ENCODE measurements at regions not wholly inside any gene's neighbourhood (a gene's known extent, or its start where the extent isn't known, plus 50 kb on each side); places are given as distances from the start of the nearest gene placed in this dataset.

DNA sequence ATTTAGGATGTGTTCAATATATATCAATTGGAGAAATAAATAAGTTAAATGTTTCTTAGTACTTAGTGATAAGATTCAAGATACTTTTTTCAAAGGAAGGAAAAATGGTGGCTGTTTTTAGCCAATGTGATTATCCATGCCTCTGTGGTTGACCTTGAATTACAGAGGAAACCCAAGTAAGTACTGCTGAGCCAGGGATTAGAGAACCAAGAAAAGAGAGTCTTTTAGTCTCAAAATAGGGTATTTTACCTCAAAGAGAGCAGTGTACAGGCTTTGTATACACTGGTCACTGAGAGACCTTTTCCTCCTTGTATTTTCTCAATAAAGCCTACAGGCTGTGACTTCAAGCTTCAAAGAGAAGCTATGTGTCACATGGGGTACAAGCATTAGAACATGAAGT, 1075.3 kb downstream of the ADGRL3 start:
- no peak overlapping the region for H3K4me3 Mint-ChIP-seq
- H3K36me3 Mint-ChIP-seq (ENCODE audit: low read depth) = no peaks in the 10 kb centered on the region
- no peaks in the 10 kb centered on the region for H3K27me3 Mint-ChIP-seq (ENCODE audit: low read depth)
- DNase-seq (no peak), ATAC-seq (no peak)
- POLR2A ChIA-PET = no interaction called here
- CTCF ChIA-PET = no interaction called here
- H3K9me3 Mint-ChIP-seq (ENCODE audit: insufficient read depth) = peaks cover 20% of the 10 kb centered on the region
- H3K4me1 Mint-ChIP-seq (ENCODE audit: low read depth) = no peaks in the 10 kb centered on the region
- no peak overlapping the region for H3K27ac Mint-ChIP-seq

DNA sequence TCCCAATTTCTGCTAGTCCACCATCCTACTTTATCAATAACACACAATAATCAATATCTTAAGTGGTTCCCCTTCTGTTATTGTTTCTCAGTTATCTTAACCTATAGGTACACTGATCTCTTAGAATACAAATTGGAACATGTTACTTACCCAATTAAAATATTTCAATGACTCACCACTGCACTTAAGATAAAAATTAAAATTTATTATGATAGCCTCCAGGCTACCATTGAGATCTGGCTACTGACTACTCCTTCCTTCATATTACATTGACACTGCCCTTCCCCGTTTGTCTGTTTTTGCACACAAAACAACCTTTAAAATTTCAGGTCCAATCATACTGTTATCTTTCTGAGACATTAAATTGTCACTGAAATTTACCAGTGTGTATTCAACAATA, 1074.7 kb downstream of the ADGRL3 start:
- Mint-ChIP-seq H3K4me1 (ENCODE audit: low read depth) (no peaks in the 10 kb centered on the region), H3K36me3 (ENCODE audit: low read depth) (no peaks in the 10 kb centered on the region), H3K27ac (no peak overlapping the region), H3K9me3 (ENCODE audit: insufficient read depth) (peaks cover 20% of the 10 kb centered on the region), H3K4me3 (no peak overlapping the region), H3K27me3 (ENCODE audit: low read depth) (no peaks in the 10 kb centered on the region)
- POLR2A ChIA-PET = no interaction called here
- DNase-seq (no peak), ATAC-seq (no peak)
- CTCF ChIA-PET = no interaction called here

GRCh38 chr4:62271107-62271506, 1071.0 kb downstream of the ADGRL3 start:
- CTCF ChIA-PET = no interaction called here
- no peak overlapping the region for H3K4me3 Mint-ChIP-seq

GRCh38 chr4:62269918-62270317, 1069.8 kb downstream of the ADGRL3 start:
- H3K27me3 Mint-ChIP-seq (ENCODE audit: low read depth) = no peaks in the 10 kb centered on the region
- peaks cover 16% of the 10 kb centered on the region for H3K9me3 Mint-ChIP-seq (ENCODE audit: insufficient read depth)
- ChIA-PET CTCF (no interaction called here), POLR2A (no interaction called here)
- H3K27ac Mint-ChIP-seq = no peak overlapping the region
- H3K36me3 Mint-ChIP-seq (ENCODE audit: low read depth) = no peaks in the 10 kb centered on the region
- ATAC-seq (no peak), DNase-seq (no peak)
- H3K4me3 Mint-ChIP-seq = no peak overlapping the region
- H3K4me1 Mint-ChIP-seq (ENCODE audit: low read depth) = no peaks in the 10 kb centered on the region

More at GRCh38 chr4:62271107-62271506, 1071.0 kb downstream of the ADGRL3 start:
- Mint-ChIP-seq H3K27ac (no peak overlapping the region), H3K9me3 (ENCODE audit: insufficient read depth) (peaks cover 16% of the 10 kb centered on the region), H3K36me3 (ENCODE audit: low read depth) (no peaks in the 10 kb centered on the region), H3K27me3 (ENCODE audit: low read depth) (no peaks in the 10 kb centered on the region), H3K4me1 (ENCODE audit: low read depth) (no peaks in the 10 kb centered on the region)
- DNase-seq (no peak), ATAC-seq (no peak)
- POLR2A ChIA-PET = no interaction called here

GRCh38 chr4:62263454-62263853, 1063.3 kb downstream of the ADGRL3 start:
- CTCF ChIA-PET = no interaction called here
- H3K4me3 Mint-ChIP-seq = no peak overlapping the region
- H3K27me3 Mint-ChIP-seq (ENCODE audit: low read depth) = no peaks in the 10 kb centered on the region
- DNase-seq (no peak), ATAC-seq (no peak)
- H3K36me3 Mint-ChIP-seq (ENCODE audit: low read depth) = no peaks in the 10 kb centered on the region
- H3K4me1 Mint-ChIP-seq (ENCODE audit: low read depth) = no peaks in the 10 kb centered on the region
- H3K27ac Mint-ChIP-seq = no peak overlapping the region
- POLR2A ChIA-PET = no interaction called here
- peaks cover 8% of the 10 kb centered on the region for H3K9me3 Mint-ChIP-seq (ENCODE audit: insufficient read depth)

DNA sequence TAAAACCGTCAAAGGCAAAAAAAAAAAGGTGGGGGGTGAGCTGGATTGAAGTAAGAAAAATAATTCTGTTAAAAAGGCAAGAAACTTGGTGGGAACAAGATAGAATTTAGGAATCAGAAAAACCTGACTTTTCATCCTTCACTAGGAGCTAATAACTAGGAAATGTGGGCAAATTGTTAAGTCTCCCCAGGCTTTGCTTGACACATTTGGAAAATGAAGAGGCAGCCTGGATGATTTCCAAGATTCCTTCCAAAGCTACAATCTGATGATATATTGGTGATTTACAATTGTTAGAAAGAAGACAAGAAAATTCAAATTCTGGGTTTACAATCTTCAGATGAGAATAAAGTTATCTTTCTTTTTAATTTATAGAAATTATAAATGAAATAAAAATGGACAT, 1062.5 kb downstream of the ADGRL3 start:
- Mint-ChIP-seq H3K27ac (no peak overlapping the region), H3K4me3 (no peak overlapping the region), H3K36me3 (ENCODE audit: low read depth) (no peaks in the 10 kb centered on the region), H3K27me3 (ENCODE audit: low read depth) (no peaks in the 10 kb centered on the region), H3K9me3 (ENCODE audit: insufficient read depth) (peaks cover 6% of the 10 kb centered on the region), H3K4me1 (ENCODE audit: low read depth) (no peaks in the 10 kb centered on the region)
- no peak for ATAC-seq
- ChIA-PET CTCF (no interaction called here), POLR2A (no interaction called here)
- no peak for DNase-seq

GRCh38 chr4:62260254-62260653, 1060.1 kb downstream of the ADGRL3 start:
- CTCF ChIA-PET = no interaction called here
- no peak overlapping the region for H3K4me3 Mint-ChIP-seq

GRCh38 chr4:62256479-62256878, 1056.4 kb downstream of the ADGRL3 start:
- ATAC-seq (no peak), DNase-seq (no peak)
- ChIA-PET CTCF (no interaction called here), POLR2A (no interaction called here)
- H3K9me3 Mint-ChIP-seq (ENCODE audit: insufficient read depth) = peaks cover 7% of the 10 kb centered on the region
- no peak overlapping the region for H3K27ac Mint-ChIP-seq
- no peaks in the 10 kb centered on the region for H3K4me1 Mint-ChIP-seq (ENCODE audit: low read depth)
- no peaks in the 10 kb centered on the region for H3K36me3 Mint-ChIP-seq (ENCODE audit: low read depth)
- no peak overlapping the region for H3K4me3 Mint-ChIP-seq
- H3K27me3 Mint-ChIP-seq (ENCODE audit: low read depth) = no peaks in the 10 kb centered on the region

More at GRCh38 chr4:62260254-62260653, 1060.1 kb downstream of the ADGRL3 start:
- no peaks in the 10 kb centered on the region for H3K36me3 Mint-ChIP-seq (ENCODE audit: low read depth)
- DNase-seq = no peak
- no peaks in the 10 kb centered on the region for H3K27me3 Mint-ChIP-seq (ENCODE audit: low read depth)
- ATAC-seq = no peak
- POLR2A ChIA-PET = no interaction called here
- H3K4me1 Mint-ChIP-seq (ENCODE audit: low read depth) = no peaks in the 10 kb centered on the region
- peaks cover 7% of the 10 kb centered on the region for H3K9me3 Mint-ChIP-seq (ENCODE audit: insufficient read depth)
- no peak overlapping the region for H3K27ac Mint-ChIP-seq

- Mint-ChIP-seq H3K36me3 (ENCODE audit: low read depth) (no peaks in the 10 kb centered on the region), H3K4me1 (ENCODE audit: low read depth) (no peaks in the 10 kb centered on the region), H3K27ac (no peak overlapping the region), H3K4me3 (no peak overlapping the region), H3K9me3 (ENCODE audit: insufficient read depth) (peaks cover 4% of the 10 kb centered on the region), H3K27me3 (ENCODE audit: low read depth) (no peaks in the 10 kb centered on the region)
- POLR2A ChIA-PET = no interaction called here
- no peak for ATAC-seq
- CTCF ChIA-PET = no interaction called here
- no peak for DNase-seq
Observed at GRCh38 chr4:62252728-62253127, 1052.6 kb downstream of the ADGRL3 start.

GRCh38 chr4:62250100-62250499, 1050.0 kb downstream of the ADGRL3 start:
- H3K36me3 Mint-ChIP-seq (ENCODE audit: low read depth) = no peaks in the 10 kb centered on the region
- CTCF ChIA-PET = no interaction called here
- H3K4me3 Mint-ChIP-seq = no peak overlapping the region
- H3K27me3 Mint-ChIP-seq (ENCODE audit: low read depth) = no peaks in the 10 kb centered on the region
- ATAC-seq (no peak), DNase-seq (no peak)
- POLR2A ChIA-PET = no interaction called here
- H3K4me1 Mint-ChIP-seq (ENCODE audit: low read depth) = no peaks in the 10 kb centered on the region
- peaks cover 5% of the 10 kb centered on the region for H3K9me3 Mint-ChIP-seq (ENCODE audit: insufficient read depth)
- H3K27ac Mint-ChIP-seq = no peak overlapping the region

DNA sequence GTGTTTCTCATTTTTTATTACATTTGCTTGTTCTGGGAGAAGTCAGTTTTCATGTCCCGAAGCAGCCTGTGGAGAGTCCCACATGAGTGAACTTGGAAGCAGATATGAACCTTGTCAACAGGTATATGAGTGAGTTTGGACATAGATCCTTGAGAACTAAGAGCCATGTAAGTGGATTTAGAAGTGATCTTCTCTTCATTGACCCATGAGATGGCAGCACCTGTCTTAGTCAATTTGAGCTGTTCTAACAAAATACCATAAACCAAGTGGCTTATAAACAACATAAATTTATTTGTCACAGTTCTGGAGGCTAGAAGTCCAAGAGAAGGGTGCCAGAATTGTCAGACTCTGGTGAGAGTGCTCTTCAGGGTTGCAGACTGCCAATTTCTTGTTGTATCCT, 1043.8 kb downstream of the ADGRL3 start:
- ChIA-PET CTCF (no interaction called here), POLR2A (no interaction called here)
- H3K9me3 Mint-ChIP-seq (ENCODE audit: insufficient read depth) = peaks cover 5% of the 10 kb centered on the region
- no peak overlapping the region for H3K27ac Mint-ChIP-seq
- H3K27me3 Mint-ChIP-seq (ENCODE audit: low read depth) = no peaks in the 10 kb centered on the region
- DNase-seq (no peak), ATAC-seq (no peak)
- H3K36me3 Mint-ChIP-seq (ENCODE audit: low read depth) = no peaks in the 10 kb centered on the region
- H3K4me3 Mint-ChIP-seq = no peak overlapping the region
- no peaks in the 10 kb centered on the region for H3K4me1 Mint-ChIP-seq (ENCODE audit: low read depth)

GRCh38 chr4:62235911-62236310, 1035.8 kb downstream of the ADGRL3 start:
- DNase-seq = no peak
- no peaks in the 10 kb centered on the region for H3K4me1 Mint-ChIP-seq (ENCODE audit: low read depth)

DNA sequence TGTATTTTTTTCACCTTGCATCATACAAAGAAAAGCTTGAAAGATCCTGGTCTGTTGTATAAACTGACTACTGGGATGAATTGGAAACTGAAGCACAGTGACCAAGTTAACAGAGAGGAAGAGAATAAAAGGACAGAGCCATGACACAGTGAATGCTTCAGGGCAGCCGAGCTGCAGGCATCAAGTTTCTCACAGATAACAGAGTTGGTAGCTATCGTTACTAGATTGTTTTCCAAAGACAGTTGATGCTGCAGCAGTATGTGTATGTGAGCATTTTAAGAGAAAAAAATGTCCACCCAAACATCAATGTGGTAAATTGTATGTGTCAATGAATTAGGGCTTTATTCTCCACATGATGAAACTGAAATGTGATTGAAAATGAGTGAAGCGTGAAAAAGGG, 1032.7 kb downstream of the ADGRL3 start:
- CTCF ChIA-PET = no interaction called here

More at GRCh38 chr4:62235911-62236310, 1035.8 kb downstream of the ADGRL3 start:
- ChIA-PET CTCF (no interaction called here), POLR2A (no interaction called here)
- H3K9me3 Mint-ChIP-seq (ENCODE audit: insufficient read depth) = no peaks in the 10 kb centered on the region
- no peaks in the 10 kb centered on the region for H3K27me3 Mint-ChIP-seq (ENCODE audit: low read depth)
- ATAC-seq = no peak
- no peak overlapping the region for H3K4me3 Mint-ChIP-seq
- no peaks in the 10 kb centered on the region for H3K36me3 Mint-ChIP-seq (ENCODE audit: low read depth)
- H3K27ac Mint-ChIP-seq = no peak overlapping the region

More for the DNA sequence above, 1032.7 kb downstream of the ADGRL3 start:
- no peak for ATAC-seq
- Mint-ChIP-seq H3K27me3 (ENCODE audit: low read depth) (no peaks in the 10 kb centered on the region), H3K27ac (no peak overlapping the region), H3K9me3 (ENCODE audit: insufficient read depth) (no peaks in the 10 kb centered on the region), H3K4me3 (no peak overlapping the region), H3K36me3 (ENCODE audit: low read depth) (no peaks in the 10 kb centered on the region), H3K4me1 (ENCODE audit: low read depth) (no peaks in the 10 kb centered on the region)
- DNase-seq = no peak
- POLR2A ChIA-PET = no interaction called here
